ENCODE measurements at regions not wholly inside any gene's neighbourhood (a gene's known extent, or its start where the extent isn't known, plus 50 kb on each side); places are given as distances from the start of the nearest gene placed in this dataset.

DNA sequence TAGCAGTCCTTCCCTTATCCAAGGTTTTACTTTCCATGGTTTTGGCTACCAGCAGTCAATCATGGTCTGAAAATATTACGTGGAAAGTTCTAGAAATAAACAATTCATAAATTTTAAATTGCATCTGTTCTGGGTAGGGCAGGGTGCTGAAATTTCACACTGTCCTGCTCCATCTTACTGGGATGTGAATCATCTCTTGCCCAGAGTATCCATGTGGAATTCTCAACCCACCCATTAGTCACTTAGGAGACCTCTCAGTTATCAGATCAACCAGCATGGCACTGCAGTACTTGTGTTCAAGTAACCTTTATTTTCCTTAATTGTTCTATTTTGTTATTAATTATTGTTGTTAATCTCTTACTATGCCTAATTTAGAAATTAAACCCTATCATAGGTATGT lies 202.8 kb upstream of the CPHXL start:
- H3K4me1 ChIP-seq (ENCODE audit: control insufficient read depth, extremely low read depth, insufficient read depth, low read length): no peaks in the 10 kb centered on the region
- no peaks in the 10 kb centered on the region for H3K79me2 ChIP-seq (ENCODE audit: control insufficient read depth, insufficient read depth, low read length)
- H3K9me3 ChIP-seq (replicated peaks; ENCODE audit: control insufficient read depth, insufficient read depth, low read length): no peaks in the 10 kb centered on the region
- ChIA-PET POLR2A (no interaction called here), CTCF (no interaction called here)
- no peak for DNase-seq (ENCODE audit: low read depth, low spot score)
- H3K27ac ChIP-seq (ENCODE audit: insufficient read depth, low read depth, low read length): no peak overlapping the region
- H3K4me2 ChIP-seq (ENCODE audit: insufficient read depth, low read length): no peak overlapping the region
- no peaks in the 10 kb centered on the region for H3K9me1 ChIP-seq (replicated peaks; ENCODE audit: control insufficient read depth, extremely low read depth, insufficient read depth, low read length)
- no peak for FAIRE-seq
- BruUV-seq (replicated peaks): no TSS peak
- no peaks in the 10 kb centered on the region for H3K27me3 ChIP-seq (ENCODE audit: control insufficient read depth in 2 of 2, insufficient read depth in 2 of 2, low read length in 2 of 2)
- H2AFZ ChIP-seq (ENCODE audit: low read depth, low read length): no peak overlapping the region
- H4K20me1 ChIP-seq (replicated peaks; ENCODE audit: control insufficient read depth, extremely low read depth, insufficient read depth, low read length): no peaks in the 10 kb centered on the region
- TF ChIP-seq MAX (IDR thresholded peaks at IDR 0.05; ENCODE audit: insufficient read depth, insufficient read length) (no peak), JUN (IDR thresholded peaks at IDR 0.05; ENCODE audit: borderline replicate concordance, insufficient read depth, insufficient read length, low read depth) (no peak), POLR2A (IDR thresholded peaks at IDR 0.05; ENCODE audit: low read depth, low read length) (no peak), POLR2AphosphoS5 (IDR thresholded peaks at IDR 0.05; ENCODE audit: insufficient read depth, low read depth, low read length) (no peak), EZH2 (IDR thresholded peaks at IDR 0.05; ENCODE audit: borderline replicate concordance, low read depth, low read length, severe bottlenecking) (no peak), MYC (IDR thresholded peaks at IDR 0.05; ENCODE audit: low read depth, low read length) (no peak), GATA2 (IDR thresholded peaks at IDR 0.05; ENCODE audit: insufficient read depth, insufficient read length, low read depth, low read length) (no peak), FOS (IDR thresholded peaks at IDR 0.05; ENCODE audit: borderline replicate concordance, insufficient read depth, low read length) (no peak)
- TF ChIP-seq, protein P1, sequence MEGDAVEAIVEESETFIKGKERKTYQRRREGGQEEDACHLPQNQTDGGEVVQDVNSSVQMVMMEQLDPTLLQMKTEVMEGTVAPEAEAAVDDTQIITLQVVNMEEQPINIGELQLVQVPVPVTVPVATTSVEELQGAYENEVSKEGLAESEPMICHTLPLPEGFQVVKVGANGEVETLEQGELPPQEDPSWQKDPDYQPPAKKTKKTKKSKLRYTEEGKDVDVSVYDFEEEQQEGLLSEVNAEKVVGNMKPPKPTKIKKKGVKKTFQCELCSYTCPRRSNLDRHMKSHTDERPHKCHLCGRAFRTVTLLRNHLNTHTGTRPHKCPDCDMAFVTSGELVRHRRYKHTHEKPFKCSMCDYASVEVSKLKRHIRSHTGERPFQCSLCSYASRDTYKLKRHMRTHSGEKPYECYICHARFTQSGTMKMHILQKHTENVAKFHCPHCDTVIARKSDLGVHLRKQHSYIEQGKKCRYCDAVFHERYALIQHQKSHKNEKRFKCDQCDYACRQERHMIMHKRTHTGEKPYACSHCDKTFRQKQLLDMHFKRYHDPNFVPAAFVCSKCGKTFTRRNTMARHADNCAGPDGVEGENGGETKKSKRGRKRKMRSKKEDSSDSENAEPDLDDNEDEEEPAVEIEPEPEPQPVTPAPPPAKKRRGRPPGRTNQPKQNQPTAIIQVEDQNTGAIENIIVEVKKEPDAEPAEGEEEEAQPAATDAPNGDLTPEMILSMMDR (IDR thresholded peaks at IDR 0.05; ENCODE audit: extremely low read depth in 1 of 2, insufficient read depth in 1 of 2, low read depth in 1 of 2, low read length in 2 of 2): no peak
- dilution Hi-C loops (cut with MboI; ENCODE audit: extremely low pct_ligation_motif_present, low sequenced_read_pairs) (no loop called here), intact Hi-C loops (cut with micrococcal nuclease) (no loop called here)
- no peak overlapping the region for H3K9ac ChIP-seq (replicated peaks; ENCODE audit: extremely low read depth, insufficient read depth, low read length)
- no peaks in the 10 kb centered on the region for H3K36me3 ChIP-seq (ENCODE audit: control insufficient read depth in 2 of 2, extremely low read depth in 1 of 2, insufficient read depth in 2 of 2, low read length in 2 of 2)
- no peak overlapping the region for H3K4me3 ChIP-seq (replicated peaks in 1 of 3; ENCODE audit: insufficient read depth in 1 of 3, low read depth in 1 of 3, low read length in 3 of 3)

All from endothelial cell of umbilical vein (primary cell).